Mucosa of rectum (tissue), 2 donors: ENCODE measurements at regions not wholly inside any gene's neighbourhood (a gene's known extent, or its start where the extent isn't known, plus 50 kb on each side); places are given as distances from the start of the nearest gene placed in this dataset.

Source experiments
- H3K27ac ChIP-seq, 2 donors: one replicate each; pipeline ENCODE4 v1.7.0; 2013; ENCODE audit warnings: inconsistent platforms in 2 of 2, low read depth in 2 of 2, low read length in 2 of 2
- H3K27me3 ChIP-seq, 2 donors: one replicate each; pipeline ENCODE4 v1.7.0; 2013; ENCODE audit warnings: low read length in 2 of 2; ENCODE audit not compliant: control insufficient read depth in 2 of 2, insufficient read depth in 2 of 2
- H3K36me3 ChIP-seq, 2 donors: one replicate each; pipeline ENCODE4 v1.7.0; 2013; ENCODE audit warnings: low read length in 2 of 2; ENCODE audit not compliant: control insufficient read depth in 2 of 2, insufficient read depth in 2 of 2
- H3K4me1 ChIP-seq, 2 donors: one replicate each; pipeline ENCODE4 v1.7.0; 2013; ENCODE audit warnings: low read length in 2 of 2, mild to moderate bottlenecking in 1 of 2; ENCODE audit not compliant: control insufficient read depth in 2 of 2, insufficient read depth in 2 of 2
- H3K4me3 ChIP-seq, 2 donors: one replicate each; pipeline ENCODE4 v1.7.0; 2013; ENCODE audit warnings: low read length in 2 of 2
- H3K9ac ChIP-seq, 2 donors: one replicate each; pipeline ENCODE4 v1.7.0; 2013; ENCODE audit warnings: low read length in 2 of 2, low read depth in 1 of 2, mild to moderate bottlenecking in 1 of 2
- H3K9me3 ChIP-seq, 2 donors: one replicate each; pipeline ENCODE4 v1.7.0; 2013; ENCODE audit warnings: low read length in 2 of 2; ENCODE audit not compliant: control insufficient read depth in 2 of 2
- donor health status: healthy.
- donor health status: Normal muscosa, but diverticular disease.

- H3K9ac ChIP-seq = no peak overlapping the region
- peaks cover 5 to 7% of the 10 kb centered on the region in 2 donors for H3K9me3 ChIP-seq
- H3K4me3 ChIP-seq = no peak overlapping the region
- no peak overlapping the region for H3K27ac ChIP-seq
- H3K4me1 ChIP-seq = no peaks in the 10 kb centered on the region
- no peaks in the 10 kb centered on the region for H3K36me3 ChIP-seq
- no peaks in the 10 kb centered on the region for H3K27me3 ChIP-seq
Measured at GRCh38 chr12:46050805-46051204, 60.4 kb upstream of the SCAF11 start.

GRCh38 chr12:46049665-46050064 lies 59.3 kb upstream of the SCAF11 start:
- Histone ChIP-seq H3K27ac (no peak overlapping the region), H3K4me1 (no peaks in the 10 kb centered on the region), H3K27me3 (no peaks in the 10 kb centered on the region), H3K9me3 (peaks cover 5 to 7% of the 10 kb centered on the region in 2 donors), H3K4me3 (no peak overlapping the region), H3K36me3 (no peaks in the 10 kb centered on the region), H3K9ac (no peak overlapping the region)

DNA sequence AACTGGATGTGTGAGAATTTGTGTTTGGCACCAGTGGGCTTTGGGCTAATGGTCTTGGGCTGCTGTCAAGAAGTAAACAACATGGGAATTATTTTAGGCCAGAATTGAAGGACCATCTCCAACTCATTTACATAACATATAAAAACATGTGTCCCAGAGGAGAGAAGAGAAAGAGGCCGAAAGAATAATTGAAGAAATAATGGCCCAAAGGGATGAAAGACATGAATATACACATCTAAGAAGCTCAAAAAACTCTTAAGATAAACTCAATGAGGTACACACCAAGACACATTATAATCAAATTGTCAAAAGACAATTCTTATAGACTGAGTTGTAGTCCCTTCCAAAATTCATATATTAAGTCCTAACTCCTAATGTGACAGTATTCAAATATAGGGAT lies 56.1 kb upstream of the SCAF11 start:
- H3K4me1 ChIP-seq = no peaks in the 10 kb centered on the region
- peaks cover 5 to 6% of the 10 kb centered on the region in 2 donors for H3K9me3 ChIP-seq
- no peak overlapping the region for H3K27ac ChIP-seq
- H3K4me3 ChIP-seq = no peak overlapping the region
- no peaks in the 10 kb centered on the region for H3K27me3 ChIP-seq
- no peak overlapping the region for H3K9ac ChIP-seq
- no peaks in the 10 kb centered on the region for H3K36me3 ChIP-seq

DNA sequence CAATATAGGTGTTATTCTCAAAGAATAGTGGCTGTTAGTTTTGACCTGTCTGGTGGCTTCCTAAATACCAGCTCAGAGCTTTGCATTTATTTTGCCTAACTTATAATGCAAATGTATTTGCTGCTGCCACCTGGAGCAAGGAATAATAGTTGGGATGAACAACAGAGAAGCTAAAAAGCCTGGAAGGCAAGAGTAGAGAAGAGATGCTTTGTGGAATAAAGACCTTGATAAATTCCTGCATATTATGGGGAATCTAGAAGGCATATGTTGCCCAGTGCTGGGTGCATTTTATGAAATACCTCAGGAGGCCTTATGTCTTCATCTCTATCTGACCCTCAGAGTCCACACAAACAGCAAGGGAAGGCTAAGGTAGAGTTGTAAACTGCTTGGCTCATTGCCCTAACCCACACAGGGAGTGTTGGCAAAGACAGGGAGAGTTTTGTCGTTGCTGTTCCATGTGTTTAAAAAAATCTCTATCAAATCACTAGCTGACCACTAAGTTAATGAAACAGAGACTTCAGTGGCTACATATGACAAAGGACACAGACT lies 53.7 kb upstream of the SCAF11 start:
- H3K4me3 ChIP-seq = no peak overlapping the region
- no peak overlapping the region for H3K27ac ChIP-seq
- peaks cover 0 to 3% of the 10 kb centered on the region in 2 donors for H3K9me3 ChIP-seq
- no peaks in the 10 kb centered on the region for H3K36me3 ChIP-seq
- H3K9ac ChIP-seq = no peak overlapping the region
- no peaks in the 10 kb centered on the region for H3K27me3 ChIP-seq
- H3K4me1 ChIP-seq = no peaks in the 10 kb centered on the region
